GM23338 (cell line): ENCODE measurements at regions not wholly inside any gene's neighbourhood (a gene's known extent, or its start where the extent isn't known, plus 50 kb on each side); places are given as distances from the start of the nearest gene placed in this dataset.
"Not testable (repeated sequence)": the region's sequence is repeated elsewhere in the genome, so short reads cannot be mapped to it uniquely, and the experiment has no call there.

ENCODE experiments used
- CREB1 ChIP-seq: fragments of 250-450 bp; sonication (Bioruptor Pico); IDR thresholded peaks from 2 replicates; pipeline ENCODE4 v1.5.0; 2020; ENCODE audit warnings: low read depth, mild to moderate bottlenecking, moderate library complexity
- ETS1 ChIP-seq: IDR thresholded peaks from 2 replicates; pipeline ENCODE4 v1.6.1; 2016; ENCODE audit warnings: antibody characterized with exemption
- EZH2 ChIP-seq: fragments of 200-600 bp; sonication (generic); IDR thresholded peaks from one replicate; pipeline ENCODE4 v1.8.0; 2017; ENCODE audit warnings: antibody characterized with exemption, mild to moderate bottlenecking, low read depth; ENCODE audit not compliant: unreplicated experiment
- EZH2phosphoT487 ChIP-seq: fragments of 200-600 bp; sonication (generic); IDR thresholded peaks from one replicate; pipeline ENCODE4 v1.8.1; 2018; ENCODE audit warnings: antibody characterized with exemption; ENCODE audit not compliant: unreplicated experiment
- JUNB ChIP-seq: IDR thresholded peaks from one replicate; pipeline ENCODE4 v1.6.1; 2016; ENCODE audit warnings: antibody characterized with exemption; ENCODE audit not compliant: unreplicated experiment
- NANOG ChIP-seq: IDR thresholded peaks from 2 replicates; pipeline ENCODE4 v1.6.1; 2016; ENCODE audit warnings: antibody characterized with exemption, borderline replicate concordance
- POLR2AphosphoS5 ChIP-seq: IDR thresholded peaks from 2 replicates; pipeline ENCODE4 v1.6.1; 2016; ENCODE audit warnings: antibody characterized with exemption, low read depth
- STAT1 ChIP-seq: IDR thresholded peaks from one replicate; pipeline ENCODE4 v1.6.1; 2016; ENCODE audit warnings: antibody characterized with exemption; ENCODE audit not compliant: unreplicated experiment
- ZNF114 ChIP-seq: fragments of 250-450 bp; sonication (Bioruptor Pico); IDR thresholded peaks from 2 replicates; pipeline ENCODE4 v1.5.0; 2020; ENCODE audit warnings: mild to moderate bottlenecking, moderate library complexity
- ZNF331 ChIP-seq: fragments of 250-450 bp; sonication (Bioruptor Pico); IDR thresholded peaks from 2 replicates; pipeline ENCODE4 v1.5.0; 2020; ENCODE audit warnings: low read depth, mild to moderate bottlenecking, moderate library complexity
- TF ChIP-seq, protein P1 (sequence below), 2 experiments: fragments of 200-600 bp in 1 of 2; sonication (generic) in 1 of 2; conservative IDR thresholded peaks; 2 replicates each; pipeline versions ENCODE4 v1.5.1 to v1.6.1; 2016 to 2017; ENCODE audit warnings: antibody characterized with exemption in 2 of 2, low read depth in 2 of 2, mild to moderate bottlenecking in 2 of 2, moderate library complexity in 1 of 2
- TF ChIP-seq, protein P2 (sequence below): IDR thresholded peaks from one replicate; pipeline ENCODE4 v1.6.1; 2018; ENCODE audit warnings: antibody characterized with exemption; ENCODE audit not compliant: unreplicated experiment
- TF ChIP-seq, protein P3 (sequence below): fragments of 250-450 bp; sonication (Bioruptor Pico); IDR thresholded peaks from 2 replicates; pipeline ENCODE4 v1.5.0; 2020; ENCODE audit warnings: mild to moderate bottlenecking, moderate library complexity

DNA sequence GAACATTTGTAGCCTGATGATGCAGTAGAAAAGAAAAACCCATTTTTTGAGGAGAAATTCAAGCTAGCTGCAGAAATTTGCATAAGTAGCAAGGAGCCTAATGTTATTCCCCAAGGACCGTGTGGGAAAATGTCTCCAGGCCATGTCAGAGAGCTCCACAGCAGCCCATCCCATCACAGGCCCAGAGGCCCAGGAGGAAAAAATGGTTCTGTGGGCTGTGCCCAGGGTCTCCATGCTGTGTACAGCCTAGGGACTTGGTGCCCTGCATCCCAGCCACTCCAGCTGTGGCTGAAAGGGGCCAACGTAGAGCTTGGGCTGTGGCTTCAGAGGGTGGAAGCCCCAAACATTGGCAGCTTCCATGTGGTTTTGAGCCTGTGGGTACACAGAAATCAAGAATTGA lies 79.0 kb downstream of the CAVIN4 start:
- TF ChIP-seq, protein P1, sequence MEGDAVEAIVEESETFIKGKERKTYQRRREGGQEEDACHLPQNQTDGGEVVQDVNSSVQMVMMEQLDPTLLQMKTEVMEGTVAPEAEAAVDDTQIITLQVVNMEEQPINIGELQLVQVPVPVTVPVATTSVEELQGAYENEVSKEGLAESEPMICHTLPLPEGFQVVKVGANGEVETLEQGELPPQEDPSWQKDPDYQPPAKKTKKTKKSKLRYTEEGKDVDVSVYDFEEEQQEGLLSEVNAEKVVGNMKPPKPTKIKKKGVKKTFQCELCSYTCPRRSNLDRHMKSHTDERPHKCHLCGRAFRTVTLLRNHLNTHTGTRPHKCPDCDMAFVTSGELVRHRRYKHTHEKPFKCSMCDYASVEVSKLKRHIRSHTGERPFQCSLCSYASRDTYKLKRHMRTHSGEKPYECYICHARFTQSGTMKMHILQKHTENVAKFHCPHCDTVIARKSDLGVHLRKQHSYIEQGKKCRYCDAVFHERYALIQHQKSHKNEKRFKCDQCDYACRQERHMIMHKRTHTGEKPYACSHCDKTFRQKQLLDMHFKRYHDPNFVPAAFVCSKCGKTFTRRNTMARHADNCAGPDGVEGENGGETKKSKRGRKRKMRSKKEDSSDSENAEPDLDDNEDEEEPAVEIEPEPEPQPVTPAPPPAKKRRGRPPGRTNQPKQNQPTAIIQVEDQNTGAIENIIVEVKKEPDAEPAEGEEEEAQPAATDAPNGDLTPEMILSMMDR (conservative IDR thresholded peaks at IDR 0.05; ENCODE audit: low read depth in 2 of 2), result not testable (repeated sequence)
- TF ChIP-seq EZH2; POLR2AphosphoS5; EZH2phosphoT487; ZNF331 (CRISPR knock-in tag); NANOG; JUNB; STAT1; CREB1 (CRISPR knock-in tag); ZNF114 (CRISPR knock-in tag); ETS1: not testable (repeated sequence)
- TF ChIP-seq, protein P2, sequence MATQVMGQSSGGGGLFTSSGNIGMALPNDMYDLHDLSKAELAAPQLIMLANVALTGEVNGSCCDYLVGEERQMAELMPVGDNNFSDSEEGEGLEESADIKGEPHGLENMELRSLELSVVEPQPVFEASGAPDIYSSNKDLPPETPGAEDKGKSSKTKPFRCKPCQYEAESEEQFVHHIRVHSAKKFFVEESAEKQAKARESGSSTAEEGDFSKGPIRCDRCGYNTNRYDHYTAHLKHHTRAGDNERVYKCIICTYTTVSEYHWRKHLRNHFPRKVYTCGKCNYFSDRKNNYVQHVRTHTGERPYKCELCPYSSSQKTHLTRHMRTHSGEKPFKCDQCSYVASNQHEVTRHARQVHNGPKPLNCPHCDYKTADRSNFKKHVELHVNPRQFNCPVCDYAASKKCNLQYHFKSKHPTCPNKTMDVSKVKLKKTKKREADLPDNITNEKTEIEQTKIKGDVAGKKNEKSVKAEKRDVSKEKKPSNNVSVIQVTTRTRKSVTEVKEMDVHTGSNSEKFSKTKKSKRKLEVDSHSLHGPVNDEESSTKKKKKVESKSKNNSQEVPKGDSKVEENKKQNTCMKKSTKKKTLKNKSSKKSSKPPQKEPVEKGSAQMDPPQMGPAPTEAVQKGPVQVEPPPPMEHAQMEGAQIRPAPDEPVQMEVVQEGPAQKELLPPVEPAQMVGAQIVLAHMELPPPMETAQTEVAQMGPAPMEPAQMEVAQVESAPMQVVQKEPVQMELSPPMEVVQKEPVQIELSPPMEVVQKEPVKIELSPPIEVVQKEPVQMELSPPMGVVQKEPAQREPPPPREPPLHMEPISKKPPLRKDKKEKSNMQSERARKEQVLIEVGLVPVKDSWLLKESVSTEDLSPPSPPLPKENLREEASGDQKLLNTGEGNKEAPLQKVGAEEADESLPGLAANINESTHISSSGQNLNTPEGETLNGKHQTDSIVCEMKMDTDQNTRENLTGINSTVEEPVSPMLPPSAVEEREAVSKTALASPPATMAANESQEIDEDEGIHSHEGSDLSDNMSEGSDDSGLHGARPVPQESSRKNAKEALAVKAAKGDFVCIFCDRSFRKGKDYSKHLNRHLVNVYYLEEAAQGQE, result not testable (repeated sequence)
- TF ChIP-seq, protein P3, sequence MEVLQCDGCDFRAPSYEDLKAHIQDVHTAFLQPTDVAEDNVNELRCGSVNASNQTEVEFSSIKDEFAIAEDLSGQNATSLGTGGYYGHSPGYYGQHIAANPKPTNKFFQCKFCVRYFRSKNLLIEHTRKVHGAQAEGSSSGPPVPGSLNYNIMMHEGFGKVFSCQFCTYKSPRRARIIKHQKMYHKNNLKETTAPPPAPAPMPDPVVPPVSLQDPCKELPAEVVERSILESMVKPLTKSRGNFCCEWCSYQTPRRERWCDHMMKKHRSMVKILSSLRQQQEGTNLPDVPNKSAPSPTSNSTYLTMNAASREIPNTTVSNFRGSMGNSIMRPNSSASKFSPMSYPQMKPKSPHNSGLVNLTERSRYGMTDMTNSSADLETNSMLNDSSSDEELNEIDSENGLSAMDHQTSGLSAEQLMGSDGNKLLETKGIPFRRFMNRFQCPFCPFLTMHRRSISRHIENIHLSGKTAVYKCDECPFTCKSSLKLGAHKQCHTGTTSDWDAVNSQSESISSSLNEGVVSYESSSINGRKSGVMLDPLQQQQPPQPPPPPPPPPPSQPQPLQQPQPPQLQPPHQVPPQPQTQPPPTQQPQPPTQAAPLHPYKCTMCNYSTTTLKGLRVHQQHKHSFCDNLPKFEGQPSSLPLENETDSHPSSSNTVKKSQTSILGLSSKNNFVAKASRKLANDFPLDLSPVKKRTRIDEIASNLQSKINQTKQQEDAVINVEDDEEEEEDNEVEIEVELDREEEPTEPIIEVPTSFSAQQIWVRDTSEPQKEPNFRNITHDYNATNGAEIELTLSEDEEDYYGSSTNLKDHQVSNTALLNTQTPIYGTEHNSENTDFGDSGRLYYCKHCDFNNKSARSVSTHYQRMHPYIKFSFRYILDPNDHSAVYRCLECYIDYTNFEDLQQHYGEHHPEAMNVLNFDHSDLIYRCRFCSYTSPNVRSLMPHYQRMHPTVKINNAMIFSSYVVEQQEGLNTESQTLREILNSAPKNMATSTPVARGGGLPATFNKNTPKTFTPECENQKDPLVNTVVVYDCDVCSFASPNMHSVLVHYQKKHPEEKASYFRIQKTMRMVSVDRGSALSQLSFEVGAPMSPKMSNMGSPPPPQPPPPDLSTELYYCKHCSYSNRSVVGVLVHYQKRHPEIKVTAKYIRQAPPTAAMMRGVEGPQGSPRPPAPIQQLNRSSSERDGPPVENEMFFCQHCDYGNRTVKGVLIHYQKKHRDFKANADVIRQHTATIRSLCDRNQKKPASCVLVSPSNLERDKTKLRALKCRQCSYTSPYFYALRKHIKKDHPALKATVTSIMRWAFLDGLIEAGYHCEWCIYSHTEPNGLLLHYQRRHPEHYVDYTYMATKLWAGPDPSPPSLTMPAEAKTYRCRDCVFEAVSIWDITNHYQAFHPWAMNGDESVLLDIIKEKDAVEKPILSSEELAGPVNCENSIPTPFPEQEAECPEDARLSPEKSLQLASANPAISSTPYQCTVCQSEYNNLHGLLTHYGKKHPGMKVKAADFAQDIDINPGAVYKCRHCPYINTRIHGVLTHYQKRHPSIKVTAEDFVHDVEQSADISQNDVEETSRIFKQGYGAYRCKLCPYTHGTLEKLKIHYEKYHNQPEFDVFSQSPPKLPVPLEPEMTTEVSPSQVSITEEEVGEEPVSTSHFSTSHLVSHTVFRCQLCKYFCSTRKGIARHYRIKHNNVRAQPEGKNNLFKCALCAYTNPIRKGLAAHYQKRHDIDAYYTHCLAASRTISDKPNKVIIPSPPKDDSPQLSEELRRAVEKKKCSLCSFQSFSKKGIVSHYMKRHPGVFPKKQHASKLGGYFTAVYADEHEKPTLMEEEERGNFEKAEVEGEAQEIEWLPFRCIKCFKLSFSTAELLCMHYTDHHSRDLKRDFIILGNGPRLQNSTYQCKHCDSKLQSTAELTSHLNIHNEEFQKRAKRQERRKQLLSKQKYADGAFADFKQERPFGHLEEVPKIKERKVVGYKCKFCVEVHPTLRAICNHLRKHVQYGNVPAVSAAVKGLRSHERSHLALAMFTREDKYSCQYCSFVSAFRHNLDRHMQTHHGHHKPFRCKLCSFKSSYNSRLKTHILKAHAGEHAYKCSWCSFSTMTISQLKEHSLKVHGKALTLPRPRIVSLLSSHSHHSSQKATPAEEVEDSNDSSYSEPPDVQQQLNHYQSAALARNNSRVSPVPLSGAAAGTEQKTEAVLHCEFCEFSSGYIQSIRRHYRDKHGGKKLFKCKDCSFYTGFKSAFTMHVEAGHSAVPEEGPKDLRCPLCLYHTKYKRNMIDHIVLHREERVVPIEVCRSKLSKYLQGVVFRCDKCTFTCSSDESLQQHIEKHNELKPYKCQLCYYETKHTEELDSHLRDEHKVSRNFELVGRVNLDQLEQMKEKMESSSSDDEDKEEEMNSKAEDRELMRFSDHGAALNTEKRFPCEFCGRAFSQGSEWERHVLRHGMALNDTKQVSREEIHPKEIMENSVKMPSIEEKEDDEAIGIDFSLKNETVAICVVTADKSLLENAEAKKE (CRISPR knock-in tag), result not testable (repeated sequence)
